ENCODE measurements at regions not wholly inside any gene's neighbourhood (a gene's known extent, or its start where the extent isn't known, plus 50 kb on each side); places are given as distances from the start of the nearest gene placed in this dataset.

DNA sequence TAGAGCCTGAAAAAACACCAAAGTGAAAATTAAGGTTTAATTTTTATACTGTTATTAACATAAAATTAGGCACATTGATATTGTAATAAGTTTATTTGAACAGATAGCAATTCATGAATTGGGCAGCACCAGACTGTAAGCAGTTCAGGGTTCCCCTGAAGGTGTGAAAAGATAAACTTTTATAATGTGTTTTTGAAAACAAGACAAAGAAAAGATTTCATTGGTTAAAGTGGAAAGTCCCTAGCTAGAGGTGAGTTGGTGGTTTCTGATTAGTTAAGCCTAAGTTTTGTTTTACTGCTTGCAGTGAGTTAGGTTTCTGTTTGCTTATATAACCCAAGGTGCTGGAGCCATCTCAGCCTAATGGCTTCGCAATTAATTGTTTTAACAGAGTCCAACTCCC lies 96.5 kb upstream of the RPS23 start:
- DNase-seq (no peak), ATAC-seq (ENCODE audit: insufficient read depth, low FRiP score) (no peak)
- Histone ChIP-seq H3K4me3 (no peak overlapping the region), H3K36me3 (ENCODE audit: control insufficient read depth in 4 of 4, insufficient read depth in 4 of 4, low read length in 4 of 4) (no peaks in the 10 kb centered on the region), H3K9me3 (ENCODE audit: control insufficient read depth in 4 of 4, insufficient read depth in 3 of 4, low read length in 3 of 4) (peaks cover 0 to 2% (median 0%) of the 10 kb centered on the region in 4 donors), H3K27me3 (ENCODE audit: control insufficient read depth in 3 of 3, insufficient read depth in 3 of 3, low read length in 2 of 3) (no peaks in the 10 kb centered on the region), H3K27ac (ENCODE audit: low read depth in 1 of 2, low read length in 1 of 2) (no peak overlapping the region), H3K4me1 (ENCODE audit: control insufficient read depth in 5 of 5, insufficient read depth in 5 of 5, low read length in 5 of 5) (peaks cover 0 to 20% (median 0%) of the 10 kb centered on the region in 5 donors), H3K9ac (ENCODE audit: insufficient read depth in 1 of 2, low read length in 2 of 2) (no peak overlapping the region)
- 95 to 98% methylated on average over 1 of the region's 1 CpG for WGBS, 2 donors
- TF ChIP-seq CTCF (IDR thresholded peaks at IDR 0.05; ENCODE audit: control extremely low read depth, extremely low read depth), result no peak

- no peak overlapping the region for H3K9ac ChIP-seq (ENCODE audit: insufficient read depth in 1 of 2, low read length in 2 of 2)
- H3K9me3 ChIP-seq (ENCODE audit: control insufficient read depth in 4 of 4, insufficient read depth in 3 of 4, low read length in 3 of 4), result peaks cover 0 to 3% (median 0%) of the 10 kb centered on the region in 4 donors
- H3K27me3 ChIP-seq (ENCODE audit: control insufficient read depth in 3 of 3, insufficient read depth in 3 of 3, low read length in 2 of 3), result no peaks in the 10 kb centered on the region
- ATAC-seq (ENCODE audit: insufficient read depth, low FRiP score) (no peak), DNase-seq (no peak)
- H3K4me1 ChIP-seq (ENCODE audit: control insufficient read depth in 5 of 5, insufficient read depth in 5 of 5, low read length in 5 of 5), result peaks cover 0 to 3% (median 0%) of the 10 kb centered on the region in 5 donors
- 94 to 98% methylated on average over 1 of the region's 1 CpG for WGBS, 2 donors
- H3K36me3 ChIP-seq (ENCODE audit: control insufficient read depth in 4 of 4, insufficient read depth in 4 of 4, low read length in 4 of 4), result no peaks in the 10 kb centered on the region
- H3K27ac ChIP-seq (ENCODE audit: low read depth in 1 of 2, low read length in 1 of 2), result no peak overlapping the region
- H3K4me3 ChIP-seq, result no peak overlapping the region
- TF ChIP-seq CTCF (IDR thresholded peaks at IDR 0.05; ENCODE audit: control extremely low read depth, extremely low read depth), result no peak
These were observed 89.8 kb upstream of the RPS23 start for GRCh38 chr5:82367930-82368329.

DNA sequence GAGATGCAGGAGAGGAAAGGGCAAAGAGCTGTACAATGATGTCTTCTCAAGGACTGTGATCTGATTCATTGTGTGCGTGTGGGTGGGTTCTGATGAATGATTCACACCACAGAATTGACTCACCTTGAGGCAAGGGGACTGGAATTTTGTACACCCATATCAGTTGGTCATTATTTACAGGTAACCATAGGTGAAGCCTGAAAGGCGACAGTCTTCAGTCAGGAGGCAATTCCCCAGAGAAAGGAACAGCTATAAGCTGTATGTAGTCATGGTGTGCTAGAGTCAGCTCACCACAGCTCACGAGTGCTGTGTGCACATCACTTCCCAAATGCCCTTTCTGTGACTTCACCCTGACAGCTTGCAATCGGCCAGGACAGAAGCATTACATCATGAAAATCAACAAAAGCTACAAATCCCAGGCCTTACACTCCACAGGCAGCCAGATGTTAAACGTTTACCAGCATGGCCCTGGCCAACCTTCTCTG lies 87.6 kb upstream of the RPS23 start:
- no peaks in the 10 kb centered on the region for H3K27me3 ChIP-seq (ENCODE audit: control insufficient read depth in 3 of 3, insufficient read depth in 3 of 3, low read length in 2 of 3)
- no peak for ATAC-seq (ENCODE audit: insufficient read depth, low FRiP score)
- peaks cover 0 to 3% (median 0%) of the 10 kb centered on the region in 4 donors for H3K9me3 ChIP-seq (ENCODE audit: control insufficient read depth in 4 of 4, insufficient read depth in 3 of 4, low read length in 3 of 4)
- H3K9ac ChIP-seq (ENCODE audit: insufficient read depth in 1 of 2, low read length in 2 of 2), result no peak overlapping the region
- H3K36me3 ChIP-seq (ENCODE audit: control insufficient read depth in 4 of 4, insufficient read depth in 4 of 4, low read length in 4 of 4), result no peaks in the 10 kb centered on the region
- no peak overlapping the region for H3K4me3 ChIP-seq
- no peak for DNase-seq
- H3K27ac ChIP-seq (ENCODE audit: low read depth in 1 of 2, low read length in 1 of 2), result no peak overlapping the region
- peaks cover 0 to 3% (median 0%) of the 10 kb centered on the region in 5 donors for H3K4me1 ChIP-seq (ENCODE audit: control insufficient read depth in 5 of 5, insufficient read depth in 5 of 5, low read length in 5 of 5)
- no peak for TF ChIP-seq CTCF (IDR thresholded peaks at IDR 0.05; ENCODE audit: control extremely low read depth, extremely low read depth)
- 69 to 73% methylated on average over 5 of the region's 5 CpGs for WGBS, 2 donors

- no peak overlapping the region for H3K9ac ChIP-seq (ENCODE audit: insufficient read depth in 1 of 2, low read length in 2 of 2)
- no peaks in the 10 kb centered on the region for H3K27me3 ChIP-seq (ENCODE audit: control insufficient read depth in 3 of 3, insufficient read depth in 3 of 3, low read length in 2 of 3)
- H3K27ac ChIP-seq (ENCODE audit: low read depth in 1 of 2, low read length in 1 of 2), result no peak overlapping the region
- ATAC-seq (ENCODE audit: insufficient read depth, low FRiP score) (no peak), DNase-seq (no peak)
- H3K4me3 ChIP-seq, result no peak overlapping the region
- H3K9me3 ChIP-seq (ENCODE audit: control insufficient read depth in 4 of 4, insufficient read depth in 3 of 4, low read length in 3 of 4), result peaks cover 0 to 3% (median 0%) of the 10 kb centered on the region in 4 donors
- no peak for TF ChIP-seq CTCF (IDR thresholded peaks at IDR 0.05; ENCODE audit: control extremely low read depth, extremely low read depth)
- WGBS, 2 donors, result 64 to 79% methylated on average over 4 of the region's 4 CpGs
- peaks cover 0 to 3% (median under 1%) of the 10 kb centered on the region in 5 donors for H3K4me1 ChIP-seq (ENCODE audit: control insufficient read depth in 5 of 5, insufficient read depth in 5 of 5, low read length in 5 of 5)
- no peaks in the 10 kb centered on the region for H3K36me3 ChIP-seq (ENCODE audit: control insufficient read depth in 4 of 4, insufficient read depth in 4 of 4, low read length in 4 of 4)
These were observed 86.9 kb upstream of the RPS23 start for GRCh38 chr5:82365026-82365425.
